GM21515 (cell line): ENCODE measurements at regions not wholly inside any gene's neighbourhood (a gene's known extent, or its start where the extent isn't known, plus 50 kb on each side); places are given as distances from the start of the nearest gene placed in this dataset.

Experiments used
- ATAC-seq: cut with Tn5 transposase; IDR thresholded peaks from one replicate; pipeline ENCODE4 v1.9.1; 2021; ENCODE audit not compliant: unreplicated experiment

GRCh38 chr2:6791682-6792081, 74.0 kb downstream of the CMPK2 start:
- no peak for ATAC-seq

GRCh38 chr2:6792883-6793282, 72.8 kb downstream of the CMPK2 start:
- no peak for ATAC-seq

GRCh38 chr2:6793371-6793770, 72.3 kb downstream of the CMPK2 start:
- ATAC-seq = no peak

- no peak for ATAC-seq
These were observed 71.8 kb downstream of the CMPK2 start for GRCh38 chr2:6793913-6794312.

- no peak for ATAC-seq
These were observed 71.3 kb downstream of the CMPK2 start for GRCh38 chr2:6794448-6794847.
